ENCODE measurements at regions not wholly inside any gene's neighbourhood (a gene's known extent, or its start where the extent isn't known, plus 50 kb on each side); places are given as distances from the start of the nearest gene placed in this dataset.

DNA sequence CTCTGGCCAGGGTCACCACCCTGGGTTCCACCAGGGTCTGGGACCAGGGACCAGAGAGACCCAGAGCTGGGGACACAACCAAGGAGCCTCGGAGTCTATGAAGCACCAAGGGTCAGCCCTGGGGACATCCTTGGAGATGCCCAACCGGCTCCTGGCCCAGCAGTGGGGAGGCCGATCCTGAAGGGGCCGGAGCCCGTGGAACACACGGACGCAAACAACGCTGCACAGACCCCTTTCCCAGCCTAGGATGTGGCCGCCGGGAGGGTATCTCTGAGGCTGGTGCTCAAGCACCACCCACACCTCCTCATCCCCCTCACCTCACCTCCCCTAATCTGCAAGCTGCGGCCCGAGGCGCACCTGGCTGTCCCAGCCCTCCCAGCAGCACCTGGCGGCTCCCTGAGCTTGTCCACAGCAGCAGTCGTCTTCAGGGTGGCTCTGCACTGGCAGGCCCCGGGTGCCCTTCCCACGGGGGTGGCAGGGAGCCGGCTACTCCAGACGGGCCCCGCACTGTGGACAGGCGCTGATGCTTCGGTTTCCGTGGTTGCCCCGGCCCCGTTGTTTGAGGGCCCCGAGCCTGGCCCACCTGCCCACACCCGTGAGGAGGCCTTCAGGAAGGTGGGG, 146.8 kb upstream of the C14orf180 start:
- TF ChIP-seq, protein P1, sequence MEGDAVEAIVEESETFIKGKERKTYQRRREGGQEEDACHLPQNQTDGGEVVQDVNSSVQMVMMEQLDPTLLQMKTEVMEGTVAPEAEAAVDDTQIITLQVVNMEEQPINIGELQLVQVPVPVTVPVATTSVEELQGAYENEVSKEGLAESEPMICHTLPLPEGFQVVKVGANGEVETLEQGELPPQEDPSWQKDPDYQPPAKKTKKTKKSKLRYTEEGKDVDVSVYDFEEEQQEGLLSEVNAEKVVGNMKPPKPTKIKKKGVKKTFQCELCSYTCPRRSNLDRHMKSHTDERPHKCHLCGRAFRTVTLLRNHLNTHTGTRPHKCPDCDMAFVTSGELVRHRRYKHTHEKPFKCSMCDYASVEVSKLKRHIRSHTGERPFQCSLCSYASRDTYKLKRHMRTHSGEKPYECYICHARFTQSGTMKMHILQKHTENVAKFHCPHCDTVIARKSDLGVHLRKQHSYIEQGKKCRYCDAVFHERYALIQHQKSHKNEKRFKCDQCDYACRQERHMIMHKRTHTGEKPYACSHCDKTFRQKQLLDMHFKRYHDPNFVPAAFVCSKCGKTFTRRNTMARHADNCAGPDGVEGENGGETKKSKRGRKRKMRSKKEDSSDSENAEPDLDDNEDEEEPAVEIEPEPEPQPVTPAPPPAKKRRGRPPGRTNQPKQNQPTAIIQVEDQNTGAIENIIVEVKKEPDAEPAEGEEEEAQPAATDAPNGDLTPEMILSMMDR (IDR thresholded peaks at IDR 0.05 in 4 of 5, conservative IDR thresholded peaks at IDR 0.05 in 1 of 5), result no peak
- TF ChIP-seq POLR2A (IDR thresholded peaks at IDR 0.05), result no peak
